IMR-90 (cell line): ENCODE measurements at regions not wholly inside any gene's neighbourhood (a gene's known extent, or its start where the extent isn't known, plus 50 kb on each side); places are given as distances from the start of the nearest gene placed in this dataset.

ENCODE experiments used
- BHLHE40 ChIP-seq: fragments of 150-350 bp; IDR thresholded peaks from 2 replicates; pipeline ENCODE4 v1.6.1; 2016; ENCODE audit warnings: mild to moderate bottlenecking, low read depth, low read length
- CHD1 ChIP-seq: IDR thresholded peaks from 2 replicates; pipeline ENCODE4 v1.6.1; 2012; ENCODE audit warnings: low read depth, low read length, improper control_type of control experiment
- MAFK ChIP-seq: IDR thresholded peaks from 2 replicates; pipeline ENCODE4 v1.6.1; 2012; ENCODE audit warnings: low read depth, low read length, improper control_type of control experiment
- MAZ ChIP-seq: IDR thresholded peaks from 2 replicates; pipeline ENCODE4 v1.6.1; 2012; ENCODE audit warnings: low read depth, mild to moderate bottlenecking, low read length, improper control_type of control experiment, moderate library complexity, borderline replicate concordance
- NFE2L2 ChIP-seq: fragments of 150-350 bp; IDR thresholded peaks from 2 replicates; pipeline ENCODE4 v1.6.1; 2016; ENCODE audit warnings: low read depth, mild to moderate bottlenecking, low read length
- POLR2A ChIP-seq: IDR thresholded peaks from 2 replicates; pipeline ENCODE4 v1.6.1; 2012; ENCODE audit warnings: mild to moderate bottlenecking, low read depth, low read length
- RCOR1 ChIP-seq: IDR thresholded peaks from 2 replicates; pipeline ENCODE4 v1.6.1; 2012; ENCODE audit warnings: mild to moderate bottlenecking, low read length, improper control_type of control experiment; ENCODE audit not compliant: insufficient replicate concordance
- SMC3 ChIP-seq: fragments of 150-350 bp; IDR thresholded peaks from 2 replicates; pipeline ENCODE4 v1.6.1; 2016; ENCODE audit warnings: low read depth, mild to moderate bottlenecking, antibody characterized with exemption, low read length, moderate library complexity
- TF ChIP-seq, protein P1 (sequence below): conservative IDR thresholded peaks from 2 replicates; pipeline ENCODE4 v1.5.1; 2012; ENCODE audit warnings: mild to moderate bottlenecking, low read depth, low read length, improper control_type of control experiment
- TF ChIP-seq, protein P2 (sequence below): fragments of 150-350 bp; IDR thresholded peaks from 2 replicates; pipeline ENCODE4 v1.6.1; 2017; ENCODE audit warnings: mild to moderate bottlenecking, antibody characterized with exemption, low read length, low read depth
- TF ChIP-seq, protein P3 (sequence below): fragments of 150-350 bp; IDR thresholded peaks from 2 replicates; pipeline ENCODE4 v1.6.1; 2016; ENCODE audit warnings: low read depth, mild to moderate bottlenecking, low read length, moderate library complexity, borderline replicate concordance

DNA sequence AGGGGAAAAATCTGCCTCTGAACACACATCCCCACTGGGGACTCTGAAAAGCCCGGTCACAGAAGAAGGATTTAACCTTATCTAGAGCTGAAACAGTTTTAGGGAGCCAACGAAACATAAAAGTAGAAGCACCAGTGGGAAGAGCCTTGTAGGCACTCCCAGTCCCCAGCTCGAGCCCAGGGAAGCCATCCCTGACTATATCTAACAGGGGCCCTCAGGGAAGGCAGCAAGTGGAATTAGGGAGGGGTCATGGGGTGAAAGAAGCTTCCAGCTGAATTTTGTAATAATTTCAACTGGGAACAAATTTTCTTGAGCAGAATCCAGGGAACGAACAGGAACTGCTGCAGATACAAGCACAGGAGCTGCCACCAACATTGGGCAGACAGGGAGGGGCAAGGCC lies 127.8 kb downstream of the BMP4 start:
- TF ChIP-seq, protein P1, sequence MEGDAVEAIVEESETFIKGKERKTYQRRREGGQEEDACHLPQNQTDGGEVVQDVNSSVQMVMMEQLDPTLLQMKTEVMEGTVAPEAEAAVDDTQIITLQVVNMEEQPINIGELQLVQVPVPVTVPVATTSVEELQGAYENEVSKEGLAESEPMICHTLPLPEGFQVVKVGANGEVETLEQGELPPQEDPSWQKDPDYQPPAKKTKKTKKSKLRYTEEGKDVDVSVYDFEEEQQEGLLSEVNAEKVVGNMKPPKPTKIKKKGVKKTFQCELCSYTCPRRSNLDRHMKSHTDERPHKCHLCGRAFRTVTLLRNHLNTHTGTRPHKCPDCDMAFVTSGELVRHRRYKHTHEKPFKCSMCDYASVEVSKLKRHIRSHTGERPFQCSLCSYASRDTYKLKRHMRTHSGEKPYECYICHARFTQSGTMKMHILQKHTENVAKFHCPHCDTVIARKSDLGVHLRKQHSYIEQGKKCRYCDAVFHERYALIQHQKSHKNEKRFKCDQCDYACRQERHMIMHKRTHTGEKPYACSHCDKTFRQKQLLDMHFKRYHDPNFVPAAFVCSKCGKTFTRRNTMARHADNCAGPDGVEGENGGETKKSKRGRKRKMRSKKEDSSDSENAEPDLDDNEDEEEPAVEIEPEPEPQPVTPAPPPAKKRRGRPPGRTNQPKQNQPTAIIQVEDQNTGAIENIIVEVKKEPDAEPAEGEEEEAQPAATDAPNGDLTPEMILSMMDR = no peak
- no peak for TF ChIP-seq POLR2A
- TF ChIP-seq RCOR1 = no peak
- TF ChIP-seq SMC3 = no peak
- no peak for TF ChIP-seq MAFK
- TF ChIP-seq BHLHE40 = no peak
- no peak for TF ChIP-seq MAZ
- TF ChIP-seq, protein P2, sequence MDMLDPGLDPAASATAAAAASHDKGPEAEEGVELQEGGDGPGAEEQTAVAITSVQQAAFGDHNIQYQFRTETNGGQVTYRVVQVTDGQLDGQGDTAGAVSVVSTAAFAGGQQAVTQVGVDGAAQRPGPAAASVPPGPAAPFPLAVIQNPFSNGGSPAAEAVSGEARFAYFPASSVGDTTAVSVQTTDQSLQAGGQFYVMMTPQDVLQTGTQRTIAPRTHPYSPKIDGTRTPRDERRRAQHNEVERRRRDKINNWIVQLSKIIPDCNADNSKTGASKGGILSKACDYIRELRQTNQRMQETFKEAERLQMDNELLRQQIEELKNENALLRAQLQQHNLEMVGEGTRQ = no peak
- no peak for TF ChIP-seq CHD1
- TF ChIP-seq NFE2L2 = no peak
- TF ChIP-seq, protein P3, sequence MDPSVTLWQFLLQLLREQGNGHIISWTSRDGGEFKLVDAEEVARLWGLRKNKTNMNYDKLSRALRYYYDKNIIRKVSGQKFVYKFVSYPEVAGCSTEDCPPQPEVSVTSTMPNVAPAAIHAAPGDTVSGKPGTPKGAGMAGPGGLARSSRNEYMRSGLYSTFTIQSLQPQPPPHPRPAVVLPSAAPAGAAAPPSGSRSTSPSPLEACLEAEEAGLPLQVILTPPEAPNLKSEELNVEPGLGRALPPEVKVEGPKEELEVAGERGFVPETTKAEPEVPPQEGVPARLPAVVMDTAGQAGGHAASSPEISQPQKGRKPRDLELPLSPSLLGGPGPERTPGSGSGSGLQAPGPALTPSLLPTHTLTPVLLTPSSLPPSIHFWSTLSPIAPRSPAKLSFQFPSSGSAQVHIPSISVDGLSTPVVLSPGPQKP = no peak
